Left renal pelvis (tissue), 4 donors: ENCODE measurements at regions not wholly inside any gene's neighbourhood (a gene's known extent, or its start where the extent isn't known, plus 50 kb on each side); places are given as distances from the start of the nearest gene placed in this dataset.

Source experiments
- DNase-seq, 4 donors: peaks; one replicate each; pipeline ENCODE4 v3.0.0-alpha.2; 2013; ENCODE audit warnings: low read depth in 4 of 4, low spot score in 3 of 4

GRCh38 chr15:39315206-39315850 is 265.6 kb upstream of the THBS1 start:
- no peak for DNase-seq

- DNase-seq = no peak
Observed at GRCh38 chr15:39317225-39317624, 263.7 kb upstream of the THBS1 start.

- no peak for DNase-seq
Observed at GRCh38 chr15:39318231-39318630, 262.6 kb upstream of the THBS1 start.

- DNase-seq = no peak
Observed at GRCh38 chr15:39320355-39320754, 260.5 kb upstream of the THBS1 start.

GRCh38 chr15:39320886-39321285 is 260.0 kb upstream of the THBS1 start:
- DNase-seq = no peak

- no peak for DNase-seq
Observed at GRCh38 chr15:39321977-39322376, 258.9 kb upstream of the THBS1 start.

- DNase-seq = no peak
Observed at GRCh38 chr15:39323157-39323556, 257.7 kb upstream of the THBS1 start.

- DNase-seq = no peak
Observed at GRCh38 chr15:39323706-39324105, 257.2 kb upstream of the THBS1 start.

GRCh38 chr15:39326306-39326975 is 254.4 kb upstream of the THBS1 start:
- no peak for DNase-seq

GRCh38 chr15:39327005-39327730 is 253.7 kb upstream of the THBS1 start:
- DNase-seq = no peak

- DNase-seq = no peak
Observed at GRCh38 chr15:39330061-39330460, 250.8 kb upstream of the THBS1 start.

GRCh38 chr15:39331584-39331983 is 249.3 kb upstream of the THBS1 start:
- no peak for DNase-seq

- no peak for DNase-seq
Observed at GRCh38 chr15:39332846-39333245, 248.0 kb upstream of the THBS1 start.

- no peak for DNase-seq
Observed at GRCh38 chr15:39333393-39333792, 247.5 kb upstream of the THBS1 start.

GRCh38 chr15:39333896-39334295 is 247.0 kb upstream of the THBS1 start:
- DNase-seq = no peak

GRCh38 chr15:39336926-39337325 is 244.0 kb upstream of the THBS1 start:
- no peak for DNase-seq

GRCh38 chr15:39338251-39338650 is 242.6 kb upstream of the THBS1 start:
- no peak for DNase-seq

GRCh38 chr15:39340903-39341645 is 239.8 kb upstream of the THBS1 start:
- DNase-seq = no peak

- no peak for DNase-seq
Observed at GRCh38 chr15:39344662-39345141, 236.2 kb upstream of the THBS1 start.

- DNase-seq = no peak
Observed at GRCh38 chr15:39345176-39345575, 235.7 kb upstream of the THBS1 start.

- no peak for DNase-seq
Observed at GRCh38 chr15:39347453-39347852, 233.4 kb upstream of the THBS1 start.
